SKM-1 treated with dmso at 0.1 percent for 144 hours (cell line): ENCODE measurements at regions not wholly inside any gene's neighbourhood (a gene's known extent, or its start where the extent isn't known, plus 50 kb on each side); places are given as distances from the start of the nearest gene placed in this dataset.
A peak's percentile ranks its signal among the peaks of the same experiment; 100 is the strongest.
"Not testable (repeated sequence)": the region's sequence is repeated elsewhere in the genome, so short reads cannot be mapped to it uniquely, and the experiment has no call there.

ENCODE experiments used
- DNase-seq: peaks from one replicate; lab custom pipeline; 2025; ENCODE audit not compliant: unreplicated experiment; lab: John Stamatoyannopoulos, UW

DNA sequence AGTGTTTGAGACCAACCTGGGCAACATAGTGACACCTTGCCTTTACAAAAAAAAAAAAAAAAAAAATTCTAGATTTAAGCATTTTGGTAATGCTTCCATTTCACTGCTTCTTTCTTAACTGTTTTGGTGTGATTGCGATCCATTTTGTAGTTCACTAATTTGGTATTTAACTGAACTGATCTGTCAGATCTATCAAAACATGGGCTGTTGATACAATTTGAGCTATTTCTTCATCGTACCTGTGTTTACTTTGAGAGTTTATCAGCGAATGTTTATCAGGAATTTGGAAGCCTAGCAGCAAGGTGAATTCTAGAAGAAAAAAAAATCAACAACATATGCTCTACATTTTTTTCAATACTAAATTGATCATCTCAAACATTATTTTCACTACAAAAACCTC lies 864.9 kb upstream of the WWC1 start:
- DNase-seq: no peak

DNA sequence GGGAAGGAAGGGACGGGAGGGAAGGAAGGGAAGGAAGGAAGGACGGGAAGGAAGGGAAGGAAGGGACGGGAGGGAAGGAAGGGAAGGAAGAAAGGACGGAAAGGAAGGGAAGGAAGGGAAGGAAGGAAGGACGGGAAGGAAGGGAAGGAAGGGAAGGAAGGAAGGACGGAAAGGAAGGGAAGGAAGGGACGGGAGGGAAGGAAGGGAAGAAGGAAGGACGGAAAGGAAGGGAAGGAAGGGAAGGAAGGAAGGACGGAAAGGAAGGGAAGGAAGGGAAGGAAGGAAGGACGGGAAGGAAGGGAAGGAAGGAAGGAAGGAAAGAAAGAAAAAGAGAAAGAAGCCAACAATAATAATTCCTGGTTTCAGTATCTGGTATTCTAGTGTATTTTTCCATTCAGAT lies 863.8 kb upstream of the WWC1 start:
- not testable (repeated sequence) for DNase-seq

DNA sequence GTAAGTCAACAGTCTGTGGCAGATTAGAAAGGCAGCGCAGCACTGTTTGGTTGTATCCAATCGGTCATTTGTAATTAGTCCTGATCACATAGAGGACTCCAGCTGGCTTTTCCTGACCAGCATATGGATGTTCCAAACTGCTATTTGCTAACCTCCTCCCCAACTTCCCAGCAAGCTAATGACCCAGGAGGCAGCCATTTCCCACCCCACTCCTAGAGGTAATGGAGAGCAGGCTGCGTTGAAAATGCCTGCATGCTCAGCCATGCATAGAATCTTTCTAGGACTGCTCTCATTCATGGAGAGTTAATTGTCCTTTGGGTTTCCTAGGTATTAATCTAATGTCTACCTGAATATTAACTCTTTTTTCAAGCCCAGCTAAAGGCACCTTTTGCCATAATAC lies 850.6 kb upstream of the WWC1 start:
- DNase-seq: no peak

DNA sequence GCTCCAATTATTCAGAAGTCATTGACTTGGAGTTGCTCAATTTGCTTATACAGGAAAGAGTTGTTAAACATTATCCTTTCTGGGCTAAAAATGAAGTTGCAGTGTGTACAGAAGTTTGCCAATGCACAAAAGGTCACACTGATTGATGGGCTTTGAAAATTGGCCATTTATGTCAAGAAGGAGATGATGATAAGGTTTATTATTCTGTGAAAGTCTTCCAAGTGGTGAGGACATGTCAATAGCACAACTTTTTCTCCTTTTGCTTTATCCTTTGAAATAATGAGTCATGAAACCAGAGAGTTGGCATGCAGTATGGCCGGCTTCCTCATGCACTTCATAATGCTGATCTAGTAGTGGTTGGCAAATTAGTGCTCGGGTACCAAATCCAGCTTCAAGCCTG lies 848.5 kb upstream of the WWC1 start:
- DNase-seq: no peak

DNA sequence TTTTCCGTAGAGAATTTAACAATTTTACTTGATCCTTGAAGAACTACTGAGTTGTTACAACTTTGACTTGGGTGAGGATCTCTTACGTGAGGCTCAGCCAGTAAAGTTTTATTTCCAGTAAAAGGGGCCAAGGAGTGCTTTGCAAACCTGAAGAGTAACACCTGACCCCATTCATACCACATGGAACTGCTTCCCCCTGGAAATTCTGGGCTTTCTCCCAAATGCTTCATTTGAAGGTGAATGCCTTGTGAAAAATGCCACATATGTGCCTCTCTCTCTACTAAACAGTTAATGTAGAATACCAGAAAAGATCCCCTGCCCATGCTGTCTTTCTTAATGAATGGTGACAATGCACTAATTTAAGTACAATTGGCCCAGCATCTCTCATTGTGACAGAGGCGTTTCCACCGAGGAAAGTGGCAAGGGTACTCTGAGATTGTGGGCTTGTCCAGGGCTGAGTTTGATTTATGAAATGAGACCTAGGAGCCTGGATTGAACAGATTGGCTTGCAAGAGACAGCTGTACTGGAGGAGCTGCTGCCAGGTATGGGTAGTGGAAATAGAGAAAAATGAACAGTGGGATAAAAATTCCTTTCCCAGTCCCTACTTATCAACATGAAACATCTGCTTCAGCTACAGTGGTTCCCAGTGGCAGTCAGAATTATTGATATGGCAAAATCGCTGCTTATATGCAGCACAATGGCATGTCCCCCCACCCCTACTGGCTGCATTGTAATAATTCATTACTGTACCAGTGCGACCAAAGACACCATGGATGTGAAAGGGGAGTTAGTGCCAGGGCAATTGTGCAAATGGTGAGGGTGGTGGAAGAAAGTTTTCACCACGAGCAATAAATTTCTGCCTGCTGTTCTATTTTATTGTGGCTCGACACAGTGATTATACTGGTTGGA lies 843.7 kb upstream of the WWC1 start:
- no peak for DNase-seq

DNA sequence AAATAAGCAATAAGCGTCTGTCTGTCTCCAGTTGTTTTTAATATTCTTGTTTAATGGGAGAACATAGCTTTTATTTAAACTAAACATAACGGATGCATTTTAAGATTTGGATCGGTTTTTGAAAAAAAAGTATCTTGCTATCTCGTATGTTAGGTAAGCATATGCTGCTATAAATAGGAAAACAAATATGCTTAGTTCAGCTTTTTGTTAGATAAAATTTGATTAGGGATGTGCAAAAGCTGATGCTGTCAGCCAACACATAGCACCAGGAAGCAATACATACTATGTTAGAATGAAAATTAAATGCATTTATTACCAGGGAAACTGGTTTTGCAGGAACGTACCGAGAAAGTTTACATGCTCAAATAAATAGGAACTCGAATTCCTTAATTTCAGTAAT lies 843.1 kb upstream of the WWC1 start:
- no peak for DNase-seq

DNA sequence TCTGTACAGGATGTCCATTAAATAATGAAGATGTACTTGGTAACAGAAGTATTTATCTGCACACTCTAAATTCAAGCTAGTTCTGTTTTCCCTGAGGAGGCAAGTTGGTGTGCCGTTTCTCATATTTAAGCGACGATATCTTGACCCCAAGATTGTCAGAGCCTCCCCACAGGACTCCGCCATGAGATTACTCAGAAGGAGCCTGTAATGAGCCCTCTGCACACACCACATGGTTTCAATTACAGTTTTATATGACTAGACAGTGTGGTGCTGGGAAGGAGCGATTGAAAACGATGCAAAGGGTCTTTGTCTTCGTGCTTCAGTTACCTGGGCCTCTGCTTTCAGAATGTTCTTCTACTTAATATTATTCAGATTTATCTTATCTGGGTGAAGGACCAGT lies 840.4 kb upstream of the WWC1 start:
- DNase-seq: no peak

DNA sequence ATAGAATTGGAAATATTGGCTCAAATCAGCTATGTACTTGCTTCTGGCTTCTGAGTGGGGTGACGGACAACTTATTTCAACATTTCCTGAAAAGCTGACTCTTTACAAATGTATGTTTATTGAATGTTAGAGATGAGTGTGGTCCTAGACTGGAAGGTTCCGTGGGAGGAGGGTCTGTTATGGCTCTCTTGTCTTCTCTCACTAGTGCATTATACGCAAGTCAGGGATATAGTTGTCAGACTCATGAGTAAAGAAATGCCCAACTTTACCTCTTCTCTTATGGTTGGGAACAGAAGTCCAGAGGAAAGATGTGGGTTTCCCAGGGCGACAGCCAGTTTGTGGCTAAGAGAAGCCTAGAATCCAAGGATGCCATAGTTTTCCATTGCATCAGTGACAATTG lies 839.3 kb upstream of the WWC1 start:
- DNase-seq: no peak

DNA sequence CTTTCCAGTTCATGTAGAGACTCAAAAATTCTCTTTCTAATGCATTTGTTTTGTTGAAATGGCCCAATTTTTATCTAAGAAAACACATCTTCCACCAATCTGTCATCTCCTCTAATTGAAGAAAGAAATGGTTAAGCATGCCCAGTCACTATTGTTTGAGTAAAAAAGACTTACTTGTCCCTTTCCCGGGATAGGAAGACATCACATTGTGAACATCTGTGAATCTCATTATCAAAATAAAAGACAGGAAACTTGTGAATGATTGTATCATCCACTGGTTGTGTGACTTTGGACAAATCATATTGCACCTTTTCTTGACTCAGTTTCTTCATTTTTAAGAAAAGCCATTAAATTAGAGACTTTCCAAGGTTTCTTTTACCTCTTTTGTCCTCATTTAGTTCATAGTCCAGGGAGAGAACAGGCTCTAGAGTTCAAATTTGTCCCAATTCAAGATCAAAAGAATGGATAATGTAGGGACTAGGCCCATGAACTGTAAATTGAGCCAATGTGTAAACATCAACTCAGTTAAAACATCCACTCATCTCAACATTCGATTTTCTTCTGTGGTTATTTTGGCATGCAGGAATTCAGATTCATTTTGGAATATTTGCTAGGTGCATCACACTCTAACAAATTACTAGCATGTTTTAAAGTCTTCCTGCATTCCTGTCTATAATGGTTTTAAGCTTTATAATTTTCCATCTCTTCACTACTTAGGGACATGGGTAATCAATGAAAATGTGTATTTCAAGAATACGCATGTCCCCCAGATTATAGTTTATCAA lies 838.0 kb upstream of the WWC1 start:
- DNase-seq: no peak

DNA sequence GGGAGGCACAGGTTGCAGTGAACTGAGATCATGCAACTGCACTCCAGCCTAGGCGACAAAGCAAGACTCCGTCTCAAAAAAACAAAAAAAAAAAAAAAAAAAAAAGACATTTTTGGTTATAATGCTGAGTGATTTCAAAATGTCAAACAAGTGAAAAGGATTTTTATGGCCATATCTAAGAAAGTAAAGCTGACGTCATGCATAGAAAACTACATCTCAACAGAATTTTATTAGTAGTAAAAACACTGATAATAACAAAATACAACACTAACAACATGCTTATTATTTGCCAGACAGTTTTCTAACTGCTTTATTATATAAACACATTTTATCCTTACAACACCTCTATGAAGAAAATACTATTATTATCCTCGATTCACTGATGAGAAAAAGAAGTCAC lies 833.0 kb upstream of the WWC1 start:
- DNase-seq: no peak

DNA sequence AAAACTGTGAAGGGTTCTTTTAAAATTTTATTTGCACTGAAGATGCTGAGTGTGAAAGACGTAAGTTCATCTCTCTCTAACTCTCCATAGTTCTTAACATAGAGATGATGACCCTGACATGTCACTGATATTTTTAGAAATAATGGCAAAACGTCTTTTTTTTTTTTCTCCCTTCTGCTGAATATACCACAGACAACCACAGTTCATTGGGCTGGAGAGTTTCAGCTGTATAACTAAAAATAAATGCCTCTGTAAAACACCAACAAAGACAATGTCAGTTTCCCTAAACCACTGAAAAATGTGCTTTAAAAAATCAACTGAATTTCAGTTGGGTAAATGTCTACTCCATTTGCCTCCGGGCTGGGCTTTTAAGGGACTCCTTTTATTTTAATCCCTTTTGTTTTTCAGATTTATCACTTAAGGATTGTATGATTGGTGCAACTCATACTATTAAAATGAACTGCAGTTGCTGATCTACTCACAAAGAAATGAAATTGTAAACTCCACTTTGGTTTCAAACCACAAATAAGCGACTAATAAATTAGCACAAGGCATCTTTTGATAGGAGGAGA lies 830.9 kb upstream of the WWC1 start:
- DNase-seq: no peak

DNA sequence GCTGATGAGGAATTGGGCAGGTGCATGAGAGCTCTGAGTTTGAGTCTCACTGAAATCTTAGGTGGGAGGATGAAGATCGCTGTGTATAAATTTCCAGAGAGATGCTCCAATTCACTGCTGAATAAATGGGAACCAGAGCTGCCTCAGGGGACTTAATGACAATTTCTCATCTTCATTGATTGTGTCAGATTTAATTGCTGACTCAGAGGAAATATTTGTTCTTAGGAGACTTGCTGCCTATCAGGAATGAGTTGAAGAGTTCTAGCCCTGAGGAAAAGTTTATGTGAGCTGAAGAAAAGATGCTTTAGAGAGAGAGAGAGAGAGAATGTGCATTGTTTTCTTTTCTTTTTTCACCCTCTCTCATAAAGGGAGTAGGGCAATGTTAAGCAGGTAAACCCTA lies 827.5 kb upstream of the WWC1 start:
- DNase-seq: no peak

DNA sequence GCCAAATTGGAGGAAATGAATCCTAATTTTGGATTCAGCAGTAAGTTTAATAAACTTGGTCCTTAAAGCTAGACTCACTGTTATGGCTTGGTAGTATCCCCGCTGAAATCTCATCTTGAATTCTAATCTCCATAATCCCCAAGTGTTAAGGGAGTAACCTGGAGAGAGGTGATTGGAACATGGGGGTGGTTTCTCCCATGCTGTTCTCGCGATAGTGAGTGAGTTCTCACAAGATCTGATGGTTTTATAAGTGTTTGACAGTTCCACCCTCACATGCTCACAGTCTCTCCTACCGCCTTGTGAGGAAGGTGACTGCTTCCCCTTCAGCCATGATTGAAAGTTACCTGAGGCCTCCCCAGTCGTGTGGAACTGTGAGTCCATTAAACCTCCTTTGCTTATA lies 824.5 kb upstream of the WWC1 start:
- no peak for DNase-seq

DNA sequence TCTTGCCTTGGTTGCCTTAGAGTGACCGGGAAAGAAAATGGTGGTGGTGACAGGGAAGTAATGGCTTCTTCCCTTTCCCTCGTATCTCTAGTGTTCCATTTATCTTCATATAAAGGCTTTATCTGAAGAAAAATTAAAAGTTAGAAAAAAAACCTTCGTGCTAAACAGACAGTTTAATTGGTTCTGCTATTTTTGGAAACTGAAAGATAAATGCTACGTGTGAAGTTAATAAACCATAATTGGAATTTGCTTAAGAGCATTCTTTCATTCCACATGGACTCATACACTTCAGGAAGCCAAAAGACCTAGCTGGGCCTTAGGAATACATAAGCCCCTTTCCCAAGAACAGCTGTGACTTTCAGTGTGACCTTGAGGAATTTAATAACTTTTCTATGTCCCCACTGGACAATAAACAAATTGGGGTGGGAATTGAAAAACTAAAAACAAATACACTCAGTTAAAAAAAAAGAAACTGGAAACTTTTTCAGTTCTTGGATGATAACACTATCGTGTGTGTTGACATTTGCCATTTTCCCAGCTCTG lies 818.8 kb upstream of the WWC1 start:
- no peak for DNase-seq

DNA sequence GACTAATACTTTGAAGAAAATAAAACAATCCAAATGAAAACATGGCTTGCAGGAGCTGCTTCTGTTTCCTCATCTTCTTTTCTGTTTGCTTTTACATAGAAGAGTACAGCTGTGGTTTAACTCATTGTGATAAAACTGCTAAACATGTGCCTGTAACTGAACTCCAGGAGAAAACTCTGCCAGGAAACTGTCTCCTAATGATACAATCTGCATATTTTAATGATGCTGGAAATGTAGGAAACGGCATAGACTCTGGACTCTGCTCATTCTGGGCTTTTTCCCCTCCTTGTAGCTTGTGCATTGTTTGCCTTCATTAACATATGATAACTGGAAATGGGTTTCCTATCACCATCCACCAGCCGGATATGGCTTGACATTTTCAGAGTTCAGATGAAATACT lies 813.3 kb upstream of the WWC1 start:
- DNase-seq: no peak

DNA sequence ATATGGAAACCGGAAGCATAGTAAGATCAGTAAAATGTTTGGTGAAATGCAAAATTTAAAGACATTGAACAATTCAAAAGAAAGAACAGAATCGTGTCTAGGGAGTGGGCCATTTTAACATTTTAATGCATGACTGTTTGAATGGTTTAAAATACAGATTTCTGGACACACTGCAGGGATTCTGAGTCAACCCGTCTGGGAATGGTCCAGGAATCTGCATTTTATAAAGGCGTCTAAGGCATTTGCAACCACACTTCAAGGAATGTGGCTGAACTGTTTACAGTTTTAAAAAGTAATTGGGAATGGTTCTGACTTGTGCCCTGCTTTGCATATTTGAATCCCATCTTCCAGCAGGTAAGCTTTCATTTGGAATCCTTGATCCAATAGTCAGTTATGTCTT lies 811.7 kb upstream of the WWC1 start:
- DNase-seq: no peak

DNA sequence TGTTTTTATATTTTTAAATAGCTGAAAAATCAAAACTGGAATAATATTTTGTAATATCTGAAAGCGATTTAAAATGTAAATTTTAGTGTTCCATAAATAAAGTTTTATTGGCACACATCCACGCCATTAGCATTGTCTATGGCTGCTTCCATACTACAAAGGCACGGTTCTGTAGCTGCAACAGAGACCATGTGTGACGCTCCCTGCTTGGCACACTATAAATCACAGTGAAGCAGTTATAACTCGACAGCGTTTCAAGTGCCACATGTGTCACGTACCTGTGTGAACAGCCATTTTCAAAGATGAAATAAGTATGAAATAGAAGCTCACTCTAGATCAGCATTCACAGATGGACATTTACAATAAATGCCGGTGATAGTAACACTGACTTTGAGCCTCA lies 810.1 kb upstream of the WWC1 start:
- DNase-seq: no peak

DNA sequence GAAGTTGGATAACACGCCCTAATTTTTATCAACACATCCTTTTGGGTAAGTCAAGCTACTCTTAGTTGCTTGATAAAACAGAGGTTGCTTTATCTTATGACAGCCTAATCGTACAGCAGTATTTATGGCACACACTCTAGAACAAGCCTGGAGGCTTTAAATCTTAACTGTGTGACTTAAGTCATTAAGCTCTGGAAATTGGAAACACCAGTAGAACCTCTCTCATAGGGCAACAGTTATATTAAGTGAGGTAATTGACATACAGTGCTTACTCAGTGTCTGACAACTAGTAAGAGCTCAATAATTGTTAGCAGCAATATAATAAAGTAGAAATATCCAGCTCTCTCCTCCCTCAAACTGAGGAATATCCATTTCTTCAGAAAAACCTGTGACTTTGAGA lies 808.9 kb upstream of the WWC1 start:
- no peak for DNase-seq

DNA sequence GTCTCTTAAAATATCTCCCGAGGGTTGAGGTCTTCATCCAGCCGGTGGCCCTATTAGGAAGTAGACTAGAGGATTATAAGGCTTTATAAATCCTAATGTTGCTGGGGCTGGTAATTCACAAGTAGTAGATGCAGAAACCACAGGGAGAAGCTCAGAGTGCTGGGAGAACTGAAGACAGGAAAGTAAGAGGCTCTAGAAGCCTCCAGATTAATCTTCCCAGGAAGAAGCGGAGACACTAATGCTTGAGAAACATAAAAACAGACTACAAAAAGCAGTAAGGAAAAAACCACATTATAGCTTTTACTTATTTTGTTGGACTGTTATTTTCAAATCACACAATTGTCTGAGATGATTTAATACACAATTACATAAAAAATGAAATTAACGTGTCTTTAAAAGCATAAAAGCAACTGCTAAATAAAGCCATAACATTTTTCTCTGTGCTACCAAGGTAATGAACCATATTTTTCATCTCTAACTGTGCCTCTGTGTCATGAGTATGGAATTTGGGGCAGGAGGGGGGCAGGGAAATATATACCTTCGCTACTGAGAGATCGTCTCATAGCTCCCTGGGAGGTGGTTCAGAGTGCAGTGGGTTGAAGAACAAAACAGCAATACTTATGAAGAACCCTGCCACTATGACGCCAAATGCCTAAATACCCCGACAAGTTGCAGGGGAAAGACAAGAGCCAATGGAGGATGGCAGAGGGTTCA lies 806.2 kb upstream of the WWC1 start:
- DNase-seq: no peak

DNA sequence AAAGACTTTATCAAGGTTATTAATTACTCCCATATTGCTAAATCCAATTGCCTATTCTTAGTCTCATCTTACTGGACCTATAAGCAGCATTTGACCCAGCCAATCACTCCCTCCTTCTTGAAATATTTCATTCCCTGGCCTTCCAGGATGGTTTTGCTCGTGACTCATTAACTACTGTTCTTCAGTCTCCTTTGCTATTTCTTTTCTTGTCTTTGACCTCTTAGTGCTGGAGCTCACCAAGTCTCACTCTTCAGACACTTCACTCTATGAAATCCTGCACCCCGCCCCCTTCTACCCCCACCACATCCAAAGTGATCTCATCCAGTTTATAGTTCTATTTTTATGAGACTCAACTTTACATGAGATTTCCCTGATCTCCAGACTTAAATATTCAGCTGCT lies 803.1 kb upstream of the WWC1 start:
- no peak for DNase-seq

DNA sequence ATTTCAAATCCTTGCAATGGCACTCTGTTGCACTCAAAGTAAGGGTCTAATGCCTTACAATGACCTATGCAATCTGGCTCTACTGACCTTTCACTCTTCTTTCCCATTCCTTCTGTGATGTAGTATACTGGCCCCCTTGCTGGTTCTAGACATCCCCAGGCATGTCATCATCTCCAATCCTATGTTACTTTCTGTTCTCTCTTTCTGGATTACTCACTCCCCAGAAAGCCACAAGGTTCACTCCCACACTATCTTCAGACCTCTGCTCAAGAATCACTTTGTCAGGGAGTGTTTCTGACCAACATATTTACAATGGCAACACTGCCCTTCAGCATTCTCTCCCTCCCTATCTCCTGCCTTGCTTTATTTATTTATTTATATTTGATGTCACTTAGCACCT lies 802.2 kb upstream of the WWC1 start:
- DNase-seq: peak; percentile 33
